ENCODE measurements at regions not wholly inside any gene's neighbourhood (a gene's known extent, or its start where the extent isn't known, plus 50 kb on each side); places are given as distances from the start of the nearest gene placed in this dataset.

GRCh38 chr10:62990126-62990525 lies 143.0 kb upstream of the NRBF2 start:
- TF ChIP-seq, protein P1, sequence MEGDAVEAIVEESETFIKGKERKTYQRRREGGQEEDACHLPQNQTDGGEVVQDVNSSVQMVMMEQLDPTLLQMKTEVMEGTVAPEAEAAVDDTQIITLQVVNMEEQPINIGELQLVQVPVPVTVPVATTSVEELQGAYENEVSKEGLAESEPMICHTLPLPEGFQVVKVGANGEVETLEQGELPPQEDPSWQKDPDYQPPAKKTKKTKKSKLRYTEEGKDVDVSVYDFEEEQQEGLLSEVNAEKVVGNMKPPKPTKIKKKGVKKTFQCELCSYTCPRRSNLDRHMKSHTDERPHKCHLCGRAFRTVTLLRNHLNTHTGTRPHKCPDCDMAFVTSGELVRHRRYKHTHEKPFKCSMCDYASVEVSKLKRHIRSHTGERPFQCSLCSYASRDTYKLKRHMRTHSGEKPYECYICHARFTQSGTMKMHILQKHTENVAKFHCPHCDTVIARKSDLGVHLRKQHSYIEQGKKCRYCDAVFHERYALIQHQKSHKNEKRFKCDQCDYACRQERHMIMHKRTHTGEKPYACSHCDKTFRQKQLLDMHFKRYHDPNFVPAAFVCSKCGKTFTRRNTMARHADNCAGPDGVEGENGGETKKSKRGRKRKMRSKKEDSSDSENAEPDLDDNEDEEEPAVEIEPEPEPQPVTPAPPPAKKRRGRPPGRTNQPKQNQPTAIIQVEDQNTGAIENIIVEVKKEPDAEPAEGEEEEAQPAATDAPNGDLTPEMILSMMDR (IDR thresholded peaks at IDR 0.05; ENCODE audit: extremely low read depth in 1 of 2, insufficient read depth in 1 of 2, low read depth in 1 of 2, low read length in 2 of 2), result no peak
- TF ChIP-seq, protein P2, sequence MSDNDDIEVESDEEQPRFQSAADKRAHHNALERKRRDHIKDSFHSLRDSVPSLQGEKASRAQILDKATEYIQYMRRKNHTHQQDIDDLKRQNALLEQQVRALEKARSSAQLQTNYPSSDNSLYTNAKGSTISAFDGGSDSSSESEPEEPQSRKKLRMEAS (IDR thresholded peaks at IDR 0.05; ENCODE audit: insufficient read depth, insufficient read length), result no peak
- no peak for TF ChIP-seq POLR2A (IDR thresholded peaks at IDR 0.05; ENCODE audit: low read depth, low read length)
- no peak for TF ChIP-seq JUN (IDR thresholded peaks at IDR 0.05; ENCODE audit: borderline replicate concordance, insufficient read depth, insufficient read length, low read depth)

Measured in endothelial cell of umbilical vein (primary cell).